Activated CD4-positive, alpha-beta memory T cell treated with anti-CD3 and anti-CD28 coated beads for 36 hours (primary cell): ENCODE measurements at regions not wholly inside any gene's neighbourhood (a gene's known extent, or its start where the extent isn't known, plus 50 kb on each side); places are given as distances from the start of the nearest gene placed in this dataset.

ENCODE experiments used
- CTCF ChIA-PET: fragments of 350-600 bp; sonication (Branson Sonifier 250); formaldehyde crosslinking; loops from one replicate; lab custom pipeline; 2021; ENCODE audit warnings: antibody characterized with exemption, inconsistent platforms; lab: Charles Lee
- POLR2A ChIA-PET: fragments of 350-600 bp; sonication (Branson Sonifier 250); formaldehyde crosslinking; loops from one replicate; lab custom pipeline; 2021; ENCODE audit warnings: antibody characterized with exemption; lab: Charles Lee
- DNase-seq: peaks from one replicate; pipeline ENCODE4 v3.0.0-alpha.2; 2020
- H3K27ac Mint-ChIP-seq: one replicate; pipeline ENCODE4 v1.8.0; 2021; ENCODE audit warnings: mixed read lengths
- H3K27me3 Mint-ChIP-seq: one replicate; pipeline ENCODE4 v1.8.0; 2021; ENCODE audit warnings: mixed read lengths
- H3K36me3 Mint-ChIP-seq: one replicate; pipeline ENCODE4 v1.8.0; 2021; ENCODE audit warnings: mixed read lengths
- H3K4me1 Mint-ChIP-seq: one replicate; pipeline ENCODE4 v1.8.0; 2021; ENCODE audit warnings: low read depth, mixed read lengths
- H3K4me3 Mint-ChIP-seq: one replicate; pipeline ENCODE4 v1.8.0; 2021; ENCODE audit warnings: mild to moderate bottlenecking, mixed read lengths
- H3K9me3 Mint-ChIP-seq: one replicate; pipeline ENCODE4 v1.8.0; 2021; ENCODE audit warnings: mixed read lengths
- intact Hi-C: fragments of 100-400 bp; cut with micrococcal nuclease; formaldehyde crosslinking; loops from one replicate; pipeline ENCODE4 v1.15.1; 2023

DNA sequence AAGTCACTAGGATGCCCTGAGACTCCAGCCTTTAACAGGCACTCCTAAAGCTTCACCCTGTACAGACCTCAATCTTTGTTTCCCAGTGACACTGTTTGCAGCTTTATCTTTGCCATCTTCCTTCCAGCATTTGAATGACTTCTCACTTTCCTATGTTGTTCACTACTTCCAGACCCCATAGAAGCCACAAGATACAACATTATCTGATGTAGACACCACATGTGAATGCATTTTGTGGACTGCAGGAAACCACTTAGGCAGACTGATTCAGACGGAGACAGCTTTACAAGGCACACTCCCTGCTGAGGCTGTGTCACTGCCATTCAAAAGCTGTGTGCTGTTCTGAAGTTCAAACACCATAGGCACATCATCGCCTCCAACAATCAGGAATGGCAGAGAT, 67.3 kb upstream of the SPATS2L start:
- DNase-seq = no peak
- Mint-ChIP-seq H3K27ac (no peak overlapping the region), H3K27me3 (peaks cover 7% of the 10 kb centered on the region), H3K4me1 (peaks cover 3% of the 10 kb centered on the region), H3K36me3 (no peaks in the 10 kb centered on the region), H3K9me3 (no peaks in the 10 kb centered on the region), H3K4me3 (no peak overlapping the region)
- intact Hi-C loops = no loop called here
- ChIA-PET POLR2A (no interaction called here), CTCF (no interaction called here)

DNA sequence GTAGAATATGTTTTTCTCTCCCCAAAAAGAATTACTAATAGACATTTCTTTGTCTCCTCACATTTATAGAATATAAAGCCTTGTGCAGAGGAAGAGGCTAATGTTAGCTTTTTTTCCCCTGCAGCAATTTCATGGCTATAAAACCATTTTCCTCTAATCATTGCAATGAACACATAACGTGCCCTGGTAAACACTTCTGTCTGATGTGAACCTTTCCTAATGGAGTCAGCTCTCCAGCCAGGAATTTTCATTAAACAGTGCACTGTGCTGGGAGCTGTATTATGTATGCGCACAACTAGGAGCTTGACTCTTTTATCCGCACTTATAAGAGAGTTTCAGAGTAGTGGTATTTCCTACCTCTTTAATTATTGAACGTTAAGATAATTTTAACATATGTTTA, 63.9 kb upstream of the SPATS2L start:
- H3K36me3 Mint-ChIP-seq = no peaks in the 10 kb centered on the region

DNA sequence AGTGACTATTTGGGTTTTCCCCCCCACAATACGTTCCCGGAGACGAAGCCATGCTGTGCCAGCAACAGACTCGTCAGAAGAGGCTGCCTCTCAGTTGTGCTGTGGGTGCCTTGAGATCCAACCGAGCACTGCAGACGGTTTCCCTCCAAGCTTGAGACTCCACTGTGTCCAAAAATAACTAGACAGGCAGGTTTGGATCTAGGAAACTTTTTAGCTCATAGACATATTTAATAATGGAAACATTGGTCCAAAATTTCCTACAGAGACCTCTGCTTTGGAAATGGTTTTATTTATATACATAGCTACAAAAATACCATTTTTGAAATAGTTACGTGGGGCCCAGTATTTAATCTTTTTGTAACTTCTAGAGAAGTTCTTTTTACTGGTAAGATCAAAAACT, 63.1 kb upstream of the SPATS2L start:
- CTCF ChIA-PET = no interaction called here
- intact Hi-C loops = no loop called here

More for the DNA sequence above, 63.9 kb upstream of the SPATS2L start:
- Mint-ChIP-seq H3K27ac (no peak overlapping the region), H3K27me3 (peaks cover 8% of the 10 kb centered on the region), H3K4me1 (peaks cover 3% of the 10 kb centered on the region), H3K4me3 (no peak overlapping the region), H3K9me3 (no peaks in the 10 kb centered on the region)
- intact Hi-C loops = no loop called here
- CTCF ChIA-PET = no interaction called here
- POLR2A ChIA-PET = no interaction called here
- DNase-seq = no peak

GRCh38 chr2:200244111-200244510, 62.4 kb upstream of the SPATS2L start:
- ChIA-PET POLR2A (no interaction called here), CTCF (no interaction called here)
- Mint-ChIP-seq H3K27ac (no peak overlapping the region), H3K4me3 (no peak overlapping the region), H3K27me3 (peaks cover 8% of the 10 kb centered on the region), H3K4me1 (peaks cover 2% of the 10 kb centered on the region), H3K36me3 (no peaks in the 10 kb centered on the region), H3K9me3 (no peaks in the 10 kb centered on the region)
- DNase-seq = no peak
- intact Hi-C loops = no loop called here

More for the DNA sequence above, 63.1 kb upstream of the SPATS2L start:
- DNase-seq = no peak
- no peaks in the 10 kb centered on the region for H3K36me3 Mint-ChIP-seq
- H3K4me1 Mint-ChIP-seq = peaks cover 3% of the 10 kb centered on the region
- POLR2A ChIA-PET = no interaction called here
- no peaks in the 10 kb centered on the region for H3K9me3 Mint-ChIP-seq
- H3K27ac Mint-ChIP-seq = no peak overlapping the region
- H3K27me3 Mint-ChIP-seq = peaks cover 8% of the 10 kb centered on the region
- H3K4me3 Mint-ChIP-seq = no peak overlapping the region

DNA sequence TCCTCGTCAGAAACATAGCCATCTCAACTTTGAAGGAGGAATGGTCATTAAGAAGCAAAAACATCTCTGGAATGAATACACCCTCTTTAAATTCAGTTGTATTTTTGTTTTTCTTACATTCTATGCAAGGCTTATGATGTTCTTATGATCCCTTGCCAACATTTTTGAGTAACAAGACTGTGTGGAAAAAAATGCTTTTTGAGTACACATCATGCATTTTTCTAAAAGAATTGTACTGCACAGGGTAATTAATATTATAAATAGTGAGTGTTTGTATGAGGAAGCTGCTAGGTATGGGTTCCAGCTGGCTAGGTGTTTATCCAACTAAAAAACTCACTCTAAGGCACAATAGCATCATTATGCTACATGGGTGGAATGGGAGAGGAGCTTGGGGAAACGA, 59.0 kb upstream of the SPATS2L start:
- intact Hi-C loops = no loop called here
- no peak overlapping the region for H3K27ac Mint-ChIP-seq
- H3K4me3 Mint-ChIP-seq = no peak overlapping the region
- POLR2A ChIA-PET = no interaction called here
- no peak for DNase-seq
- H3K4me1 Mint-ChIP-seq = no peaks in the 10 kb centered on the region
- H3K36me3 Mint-ChIP-seq = no peaks in the 10 kb centered on the region
- peaks cover 13% of the 10 kb centered on the region for H3K27me3 Mint-ChIP-seq
- CTCF ChIA-PET = no interaction called here
- no peaks in the 10 kb centered on the region for H3K9me3 Mint-ChIP-seq

- ChIA-PET CTCF (no interaction called here), POLR2A (no interaction called here)
- no peak for DNase-seq
- Mint-ChIP-seq H3K27ac (no peak overlapping the region), H3K9me3 (no peaks in the 10 kb centered on the region), H3K4me1 (no peaks in the 10 kb centered on the region), H3K4me3 (no peak overlapping the region), H3K36me3 (no peaks in the 10 kb centered on the region), H3K27me3 (peaks cover 13% of the 10 kb centered on the region)
- intact Hi-C loops = no loop called here
Observed at GRCh38 chr2:200252265-200253067, 54.0 kb upstream of the SPATS2L start.

DNA sequence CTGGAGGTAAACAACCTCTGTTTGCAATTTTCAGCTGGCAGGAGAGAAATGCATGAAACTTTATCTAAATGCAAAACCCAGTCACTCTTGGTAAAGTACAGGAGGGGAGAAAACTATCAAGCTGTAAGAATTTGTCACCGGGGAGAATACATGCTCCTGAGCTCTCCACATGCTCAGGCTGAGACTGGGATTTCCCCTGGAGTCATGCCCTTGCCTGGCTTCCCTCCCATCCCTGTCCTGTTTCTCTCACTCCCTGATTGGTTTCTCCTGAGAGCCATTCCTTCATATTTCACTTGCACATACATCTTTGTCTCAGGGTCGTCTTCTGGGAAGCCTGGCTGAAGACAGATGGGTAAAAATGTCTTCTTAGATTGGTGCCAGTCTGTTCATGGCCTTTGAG, 52.9 kb upstream of the SPATS2L start:
- Mint-ChIP-seq H3K36me3 (no peaks in the 10 kb centered on the region), H3K27ac (no peak overlapping the region), H3K27me3 (peaks cover 9% of the 10 kb centered on the region), H3K9me3 (no peaks in the 10 kb centered on the region), H3K4me3 (no peak overlapping the region), H3K4me1 (no peaks in the 10 kb centered on the region)
- ChIA-PET POLR2A (no interaction called here), CTCF (no interaction called here)
- intact Hi-C loops = no loop called here
- DNase-seq = no peak

GRCh38 chr2:200254773-200255172, 51.7 kb upstream of the SPATS2L start:
- no peaks in the 10 kb centered on the region for H3K4me1 Mint-ChIP-seq
- CTCF ChIA-PET = interaction anchor here (0.5 kb wide), 1 partner anchor 255 kb away, joined by 3 read pairs; the partner anchor contains the start of gene KCTD18

DNA sequence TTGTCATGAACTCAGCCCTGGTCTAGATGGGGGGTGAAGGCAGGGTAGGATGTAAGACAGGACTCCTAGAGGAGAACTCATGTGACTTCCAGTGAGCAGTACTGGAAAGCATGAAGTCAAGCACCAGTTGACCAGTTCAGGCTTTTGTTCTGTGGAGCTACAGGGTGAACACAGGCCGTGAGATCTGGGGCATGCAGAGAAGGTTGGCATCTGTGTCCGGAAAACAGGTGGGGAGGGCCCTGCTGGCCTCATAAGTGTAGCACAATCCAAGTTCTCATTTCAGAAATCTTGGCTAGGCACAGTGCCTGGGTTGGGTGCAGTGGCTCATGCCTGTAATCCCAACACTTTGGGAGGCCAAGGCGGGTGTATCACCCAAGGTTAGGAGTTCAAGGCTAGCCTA, 50.9 kb upstream of the SPATS2L start:
- no peak overlapping the region for H3K27ac Mint-ChIP-seq
- CTCF ChIA-PET = interaction anchor here (0.5 kb wide), 1 partner anchor 254 kb away, joined by 3 read pairs; the partner anchor contains the start of gene KCTD18

More at GRCh38 chr2:200254773-200255172, 51.7 kb upstream of the SPATS2L start:
- H3K36me3 Mint-ChIP-seq = no peaks in the 10 kb centered on the region
- H3K9me3 Mint-ChIP-seq = no peaks in the 10 kb centered on the region
- peaks cover 9% of the 10 kb centered on the region for H3K27me3 Mint-ChIP-seq
- no peak for DNase-seq
- POLR2A ChIA-PET = no interaction called here
- no peak overlapping the region for H3K4me3 Mint-ChIP-seq
- intact Hi-C loops = no loop called here
- H3K27ac Mint-ChIP-seq = no peak overlapping the region

More for the DNA sequence above, 50.9 kb upstream of the SPATS2L start:
- H3K9me3 Mint-ChIP-seq = no peaks in the 10 kb centered on the region
- POLR2A ChIA-PET = no interaction called here
- DNase-seq = no peak
- intact Hi-C loops = no loop called here
- peaks cover 9% of the 10 kb centered on the region for H3K27me3 Mint-ChIP-seq
- no peaks in the 10 kb centered on the region for H3K4me1 Mint-ChIP-seq
- H3K4me3 Mint-ChIP-seq = no peak overlapping the region
- no peaks in the 10 kb centered on the region for H3K36me3 Mint-ChIP-seq
